ENCODE measurements at regions not wholly inside any gene's neighbourhood (a gene's known extent, or its start where the extent isn't known, plus 50 kb on each side); places are given as distances from the start of the nearest gene placed in this dataset.

GRCh38 chr21:14903172-14903865 is 161.5 kb downstream of the NRIP1 start:
- no peaks in the 10 kb centered on the region for H3K36me3 ChIP-seq (ENCODE audit: control insufficient read depth, insufficient read depth, low read length)
- H3K4me3 ChIP-seq = no peak overlapping the region
- 47% methylated on average over 3 of the region's 3 CpGs for WGBS (ENCODE audit: insufficient coverage, low coverage, missing lambda C conversion rate)
- FAIRE-seq = no peak
- H3K27me3 ChIP-seq (ENCODE audit: control insufficient read depth in 2 of 2, insufficient read depth in 2 of 2, low read length in 2 of 2) = no peaks in the 10 kb centered on the region
- ChIA-PET CTCF (ENCODE audit: low intra/inter-chr PET ratio) (no interaction called here), POLR2A (interaction anchor here (1.0 to 1.4 kb wide), 3 partner anchors 8 to 301 kb away, joined by 3 to 4 read pairs (median 3); no protein-coding TSS in a partner anchor)
- no peak for ATAC-seq
- no peak overlapping the region for H3K9ac ChIP-seq (ENCODE audit: insufficient read depth in 1 of 2, low read depth in 2 of 2, low read length in 2 of 2)
- no peaks in the 10 kb centered on the region for H4K20me1 ChIP-seq (replicated peaks; ENCODE audit: control insufficient read depth, insufficient read depth, low read length)
- no peaks in the 10 kb centered on the region for H3K79me2 ChIP-seq (ENCODE audit: control insufficient read depth, insufficient read depth, low read length)
- H3K4me1 ChIP-seq (replicated peaks in 1 of 2; ENCODE audit: control insufficient read depth in 2 of 2, insufficient read depth in 2 of 2, low read length in 2 of 2) = no peaks in the 10 kb centered on the region
- H3K27ac ChIP-seq (ENCODE audit: extremely low read depth, low read depth, low read length) = no peak overlapping the region
- intact Hi-C loops (cut with micrococcal nuclease) (no loop called here), in situ Hi-C loops (cut with MboI) (no loop called here)
- no peak overlapping the region for H2AFZ ChIP-seq (ENCODE audit: low read depth, low read length)
- no TSS peak for BruUV-seq (replicated peaks)
- DNase-seq (ENCODE audit: extremely low read depth in 1 of 4, low spot score in 3 of 4) = no peak
- H3K9me1 ChIP-seq (ENCODE audit: control insufficient read depth, insufficient read depth, low read length) = no peaks in the 10 kb centered on the region
- no peak overlapping the region for H3K4me2 ChIP-seq (ENCODE audit: insufficient read depth, low read length)
- no peaks in the 10 kb centered on the region for H3K9me3 ChIP-seq (replicated peaks; ENCODE audit: control insufficient read depth, insufficient read depth, low read depth, low read length)
- no peak for TF ChIP-seq RHOXF2B (CRISPR knock-in tag; conservative IDR thresholded peaks at IDR 0.05)
- no peak for TF ChIP-seq NCOA2 (IDR thresholded peaks at IDR 0.05; ENCODE audit: partially characterized antibody in 2 of 2)
- no peak for TF ChIP-seq YY1 (IDR thresholded peaks at IDR 0.05; ENCODE audit: borderline replicate concordance in 1 of 3, control insufficient read depth in 1 of 3, extremely low read depth in 1 of 3, insufficient read depth in 3 of 3, insufficient read length in 1 of 3, insufficient replicate concordance in 2 of 3, low read depth in 1 of 3, low read length in 2 of 3)
- no peak for TF ChIP-seq ZNF133 (CRISPR knock-in tag; IDR thresholded peaks at IDR 0.05)

- Histone ChIP-seq H3K79me2 (ENCODE audit: control insufficient read depth, insufficient read depth, low read length) (no peaks in the 10 kb centered on the region), H3K36me3 (ENCODE audit: control insufficient read depth, insufficient read depth, low read length) (no peaks in the 10 kb centered on the region), H3K4me3 (no peak overlapping the region), H3K4me2 (ENCODE audit: insufficient read depth, low read length) (no peak overlapping the region), H3K4me1 (replicated peaks in 1 of 2; ENCODE audit: control insufficient read depth in 2 of 2, insufficient read depth in 2 of 2, low read length in 2 of 2) (no peaks in the 10 kb centered on the region), H3K9ac (ENCODE audit: insufficient read depth in 1 of 2, low read depth in 2 of 2, low read length in 2 of 2) (no peak overlapping the region), H3K27ac (ENCODE audit: extremely low read depth, low read depth, low read length) (no peak overlapping the region), H3K9me1 (ENCODE audit: control insufficient read depth, insufficient read depth, low read length) (no peaks in the 10 kb centered on the region), H3K9me3 (replicated peaks; ENCODE audit: control insufficient read depth, insufficient read depth, low read depth, low read length) (no peaks in the 10 kb centered on the region), H2AFZ (ENCODE audit: low read depth, low read length) (no peak overlapping the region), H4K20me1 (replicated peaks; ENCODE audit: control insufficient read depth, insufficient read depth, low read length) (no peaks in the 10 kb centered on the region), H3K27me3 (ENCODE audit: control insufficient read depth in 2 of 2, insufficient read depth in 2 of 2, low read length in 2 of 2) (no peaks in the 10 kb centered on the region)
- DNase-seq (ENCODE audit: extremely low read depth in 1 of 4, low spot score in 3 of 4) = no peak
- FAIRE-seq = no peak
- intact Hi-C loops (cut with micrococcal nuclease) (no loop called here), in situ Hi-C loops (cut with MboI) (no loop called here)
- no TSS peak for BruUV-seq (replicated peaks)
- ATAC-seq = no peak
- ChIA-PET CTCF (ENCODE audit: low intra/inter-chr PET ratio) (no interaction called here), POLR2A (no interaction called here)
- 69% methylated on average over 3 of the region's 3 CpGs for WGBS (ENCODE audit: insufficient coverage, low coverage, missing lambda C conversion rate)
- TF ChIP-seq NR2C2 (CRISPR knock-in tag; IDR thresholded peaks at IDR 0.05) (no peak), NR2C2 (tag; IDR thresholded peaks at IDR 0.05) (no peak), RHOXF2B (CRISPR knock-in tag; conservative IDR thresholded peaks at IDR 0.05) (no peak), ZBTB7A (IDR thresholded peaks at IDR 0.05; ENCODE audit: borderline replicate concordance, control insufficient read depth, low read depth, low read length) (no peak), PRDM10 (IDR thresholded peaks at IDR 0.05; ENCODE audit: partially characterized antibody) (no peak), MAX (CRISPR knock-in tag; IDR thresholded peaks at IDR 0.05) (no peak), MYC (IDR thresholded peaks at IDR 0.05; ENCODE audit: low read depth, low read length) (no peak), MYC (CRISPR knock-in tag; IDR thresholded peaks at IDR 0.05; ENCODE audit: borderline replicate concordance, low read depth) (no peak)
Observed at GRCh38 chr21:14901482-14901958, 163.3 kb downstream of the NRIP1 start.

All from K562 (cell line).